Activated B cell treated with CpG ODN at 0.5 μM for 24 hours (primary cell): ENCODE measurements at regions not wholly inside any gene's neighbourhood (a gene's known extent, or its start where the extent isn't known, plus 50 kb on each side); places are given as distances from the start of the nearest gene placed in this dataset.

Experiments used
- ATAC-seq: fragments of 200-7000 bp; cut with Tn5 transposase; one replicate; pipeline ENCODE4 v1.10.0; 2021; ENCODE audit warnings: low read depth, mild to moderate bottlenecking, moderate library complexity
- CTCF ChIA-PET: fragments of 350-600 bp; sonication (Branson Sonifier 250); formaldehyde crosslinking; loops from one replicate; lab custom pipeline; 2021; ENCODE audit warnings: antibody characterized with exemption; lab: Charles Lee
- POLR2A ChIA-PET: fragments of 350-600 bp; sonication (Branson Sonifier 250); formaldehyde crosslinking; loops from one replicate; lab custom pipeline; 2021; ENCODE audit warnings: antibody characterized with exemption; lab: Charles Lee
- DNase-seq: peaks from one replicate; pipeline ENCODE4 v3.0.0; 2022
- H3K27ac Mint-ChIP-seq: one replicate; pipeline ENCODE4 v1.8.0; 2020; ENCODE audit warnings: mixed read lengths
- H3K27me3 Mint-ChIP-seq: one replicate; pipeline ENCODE4 v1.8.0; 2021; ENCODE audit warnings: mixed read lengths
- H3K36me3 Mint-ChIP-seq: one replicate; pipeline ENCODE4 v1.8.0; 2021; ENCODE audit warnings: low read depth, mixed read lengths
- H3K4me1 Mint-ChIP-seq: one replicate; pipeline ENCODE4 v1.8.0; 2021; ENCODE audit warnings: mixed read lengths
- H3K4me3 Mint-ChIP-seq: one replicate; pipeline ENCODE4 v1.8.0; 2020; ENCODE audit warnings: mild to moderate bottlenecking, mixed read lengths
- H3K9me3 Mint-ChIP-seq: one replicate; pipeline ENCODE4 v1.8.0; 2020; ENCODE audit warnings: mixed read lengths
- intact Hi-C: fragments of 100-400 bp; cut with micrococcal nuclease; formaldehyde crosslinking; loops from one replicate; pipeline ENCODE4 v1.15.1; 2024
- TF ChIP-seq, protein P1 (sequence below): fragments of 200-600 bp; IDR thresholded peaks from one replicate; pipeline ENCODE4 v1.8.0; 2022; ENCODE audit warnings: antibody characterized with exemption, mild to moderate bottlenecking

DNA sequence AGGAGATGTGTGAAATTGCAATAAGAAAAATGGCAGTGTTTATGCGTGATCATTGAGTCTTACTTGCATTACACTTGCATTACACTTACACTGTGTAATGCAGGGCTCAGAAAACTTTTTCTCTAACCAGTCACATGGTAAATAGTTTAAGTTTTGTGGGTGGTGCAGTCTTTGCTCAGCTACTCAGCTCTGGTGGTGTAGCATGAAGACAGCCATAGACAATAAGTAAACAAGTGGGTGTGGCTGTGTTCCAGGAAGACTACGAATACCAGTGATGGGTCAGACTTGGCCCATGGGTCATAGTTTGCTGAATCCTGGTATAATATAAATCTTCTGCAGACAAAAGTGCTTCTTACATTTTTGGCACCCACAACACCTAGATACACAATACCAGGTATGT, 115.6 kb upstream of the CYP1B1 start:
- no peak overlapping the region for H3K27ac Mint-ChIP-seq
- DNase-seq (no peak), ATAC-seq (no peak)
- ChIA-PET POLR2A (no interaction called here), CTCF (no interaction called here)
- intact Hi-C loops, result no loop called here
- H3K4me1 Mint-ChIP-seq, result no peaks in the 10 kb centered on the region
- peaks cover 15% of the 10 kb centered on the region for H3K27me3 Mint-ChIP-seq
- H3K4me3 Mint-ChIP-seq, result no peak overlapping the region
- no peaks in the 10 kb centered on the region for H3K9me3 Mint-ChIP-seq
- no peaks in the 10 kb centered on the region for H3K36me3 Mint-ChIP-seq
- TF ChIP-seq, protein P1, sequence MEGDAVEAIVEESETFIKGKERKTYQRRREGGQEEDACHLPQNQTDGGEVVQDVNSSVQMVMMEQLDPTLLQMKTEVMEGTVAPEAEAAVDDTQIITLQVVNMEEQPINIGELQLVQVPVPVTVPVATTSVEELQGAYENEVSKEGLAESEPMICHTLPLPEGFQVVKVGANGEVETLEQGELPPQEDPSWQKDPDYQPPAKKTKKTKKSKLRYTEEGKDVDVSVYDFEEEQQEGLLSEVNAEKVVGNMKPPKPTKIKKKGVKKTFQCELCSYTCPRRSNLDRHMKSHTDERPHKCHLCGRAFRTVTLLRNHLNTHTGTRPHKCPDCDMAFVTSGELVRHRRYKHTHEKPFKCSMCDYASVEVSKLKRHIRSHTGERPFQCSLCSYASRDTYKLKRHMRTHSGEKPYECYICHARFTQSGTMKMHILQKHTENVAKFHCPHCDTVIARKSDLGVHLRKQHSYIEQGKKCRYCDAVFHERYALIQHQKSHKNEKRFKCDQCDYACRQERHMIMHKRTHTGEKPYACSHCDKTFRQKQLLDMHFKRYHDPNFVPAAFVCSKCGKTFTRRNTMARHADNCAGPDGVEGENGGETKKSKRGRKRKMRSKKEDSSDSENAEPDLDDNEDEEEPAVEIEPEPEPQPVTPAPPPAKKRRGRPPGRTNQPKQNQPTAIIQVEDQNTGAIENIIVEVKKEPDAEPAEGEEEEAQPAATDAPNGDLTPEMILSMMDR, result no peak

DNA sequence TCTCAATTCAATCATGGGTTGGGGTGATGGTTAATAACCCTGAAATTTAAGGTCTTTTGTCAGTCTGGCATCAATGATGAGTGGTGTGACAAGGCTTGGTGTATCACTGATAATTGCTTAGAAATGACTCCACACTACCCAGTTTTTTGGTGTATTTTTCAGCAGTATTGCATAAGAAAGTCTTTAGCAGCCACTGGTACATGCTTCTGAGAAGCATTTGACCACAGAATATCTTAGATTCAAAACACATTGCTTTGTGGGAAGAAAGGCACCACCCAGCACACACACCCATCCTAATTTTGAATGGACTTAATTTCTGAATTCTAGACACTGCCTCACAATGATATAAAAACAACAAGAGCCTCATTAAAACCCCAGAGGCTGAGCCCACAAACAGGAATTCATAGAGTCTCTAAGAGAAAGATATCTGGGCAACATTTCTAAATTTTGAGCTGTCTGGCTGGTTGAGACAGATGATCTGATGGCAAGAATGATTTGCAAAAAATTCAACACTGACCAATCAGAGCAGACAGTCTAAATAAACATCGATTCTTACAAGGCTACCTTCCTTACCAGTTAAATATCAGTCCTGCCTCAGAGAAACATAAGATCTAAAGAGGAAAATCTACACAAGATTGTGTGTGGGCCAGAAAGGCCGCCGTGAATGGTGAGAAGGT, 114.7 kb upstream of the CYP1B1 start:
- H3K9me3 Mint-ChIP-seq, result no peaks in the 10 kb centered on the region
- peaks cover 4% of the 10 kb centered on the region for H3K4me1 Mint-ChIP-seq
- H3K36me3 Mint-ChIP-seq, result no peaks in the 10 kb centered on the region
- ATAC-seq, result no peak
- no peak overlapping the region for H3K4me3 Mint-ChIP-seq
- TF ChIP-seq, protein P1, result no peak
- CTCF ChIA-PET, result no interaction called here
- intact Hi-C loops, result no loop called here
- no peak overlapping the region for H3K27ac Mint-ChIP-seq
- POLR2A ChIA-PET, result no interaction called here
- no peak for DNase-seq
- peaks cover 12% of the 10 kb centered on the region for H3K27me3 Mint-ChIP-seq

DNA sequence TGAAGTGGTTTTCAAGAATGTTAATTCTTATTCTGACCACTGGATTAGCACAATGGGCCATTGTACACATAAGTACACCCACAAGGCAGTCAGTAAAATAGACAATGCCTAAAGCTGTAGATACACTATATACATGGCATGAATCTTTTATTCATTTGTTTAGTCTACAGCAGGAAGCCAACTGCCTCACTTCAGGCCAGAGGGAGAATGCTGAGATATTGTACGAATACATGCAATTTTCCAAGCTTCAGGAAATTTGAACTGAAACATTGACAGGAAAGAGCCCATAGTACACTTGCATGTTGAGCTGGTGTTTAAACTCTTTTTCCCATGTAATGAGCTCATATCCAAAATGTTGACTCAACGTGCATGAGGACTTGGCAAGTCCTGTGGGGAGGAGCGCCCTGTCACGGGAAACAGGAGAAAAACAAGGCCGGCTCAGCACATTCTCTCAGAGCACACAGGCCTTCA, 111.6 kb upstream of the CYP1B1 start:
- TF ChIP-seq, protein P1, result no peak
- Mint-ChIP-seq H3K4me1 (peaks cover 14% of the 10 kb centered on the region), H3K27ac (no peak overlapping the region), H3K9me3 (peaks cover 3% of the 10 kb centered on the region), H3K4me3 (no peak overlapping the region), H3K27me3 (peaks cover 5% of the 10 kb centered on the region), H3K36me3 (no peaks in the 10 kb centered on the region)
- POLR2A ChIA-PET, result no interaction called here
- CTCF ChIA-PET, result no interaction called here
- ATAC-seq (no peak), DNase-seq (no peak)
- intact Hi-C loops, result no loop called here

DNA sequence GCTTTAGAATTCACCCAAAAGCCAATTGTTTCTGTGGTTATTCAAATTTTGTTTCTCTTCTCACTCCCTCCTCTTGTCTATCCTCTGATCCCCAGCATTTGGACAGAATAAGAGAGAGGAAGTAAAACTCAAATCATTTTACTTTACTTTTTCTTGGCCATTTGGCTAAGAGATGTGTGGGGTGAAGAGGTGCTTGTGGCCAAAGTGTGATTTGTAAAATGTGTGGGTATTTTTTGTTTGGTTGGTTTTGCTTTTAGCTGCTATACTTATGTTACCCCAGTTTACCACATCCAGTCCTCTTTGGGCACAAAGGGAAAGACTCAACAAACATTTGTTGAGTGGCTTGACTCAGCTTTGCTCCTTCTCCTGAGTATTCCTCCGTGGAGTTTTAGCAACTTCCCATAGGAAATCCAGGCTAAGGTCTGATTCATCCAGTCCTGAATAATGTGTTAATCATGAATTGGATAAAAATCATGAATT, 109.1 kb upstream of the CYP1B1 start:
- intact Hi-C loops, result no loop called here

DNA sequence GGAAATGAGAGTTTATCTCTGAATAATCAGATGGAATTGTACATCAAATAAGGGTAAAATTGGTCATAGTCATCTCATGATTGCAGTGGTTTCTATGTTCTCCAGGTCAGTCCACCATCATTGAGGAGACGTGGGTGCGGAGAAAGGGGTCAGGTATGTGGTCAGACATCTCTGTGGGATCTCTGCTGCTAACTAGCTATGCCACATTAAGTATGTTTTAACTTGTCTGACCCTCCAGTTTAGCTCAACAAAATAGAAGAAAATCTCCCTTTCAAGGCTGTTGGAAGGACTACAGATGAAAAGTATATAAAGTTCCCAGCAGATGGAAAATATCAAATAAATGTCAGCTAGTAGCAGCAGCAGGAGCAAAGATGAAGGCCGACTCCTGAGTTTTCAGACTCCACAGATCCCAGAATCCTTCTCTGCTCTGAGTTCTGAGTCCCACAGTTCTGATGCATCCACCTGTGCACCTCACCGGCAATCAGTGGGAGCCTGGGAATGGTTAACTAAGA, 106.6 kb upstream of the CYP1B1 start:
- no peak for ATAC-seq
- POLR2A ChIA-PET, result no interaction called here
- H3K4me1 Mint-ChIP-seq, result peaks cover 14% of the 10 kb centered on the region

More for the DNA sequence above, 109.1 kb upstream of the CYP1B1 start:
- ATAC-seq (no peak), DNase-seq (no peak)
- CTCF ChIA-PET, result no interaction called here
- POLR2A ChIA-PET, result no interaction called here
- Mint-ChIP-seq H3K27me3 (peaks cover 11% of the 10 kb centered on the region), H3K4me3 (no peak overlapping the region), H3K4me1 (peaks cover 14% of the 10 kb centered on the region), H3K36me3 (no peaks in the 10 kb centered on the region), H3K27ac (no peak overlapping the region), H3K9me3 (peaks cover 3% of the 10 kb centered on the region)
- TF ChIP-seq, protein P1, result no peak

More for the DNA sequence above, 106.6 kb upstream of the CYP1B1 start:
- intact Hi-C loops, result no loop called here
- CTCF ChIA-PET, result no interaction called here
- TF ChIP-seq, protein P1, result no peak
- Mint-ChIP-seq H3K4me3 (no peak overlapping the region), H3K36me3 (no peaks in the 10 kb centered on the region), H3K9me3 (peaks cover 3% of the 10 kb centered on the region), H3K27ac (no peak overlapping the region), H3K27me3 (peaks cover 12% of the 10 kb centered on the region)
- DNase-seq, result no peak
